ENCODE measurements at regions not wholly inside any gene's neighbourhood (a gene's known extent, or its start where the extent isn't known, plus 50 kb on each side); places are given as distances from the start of the nearest gene placed in this dataset.
"Not testable (repeated sequence)": the region's sequence is repeated elsewhere in the genome, so short reads cannot be mapped to it uniquely, and the experiment has no call there.

GRCh38 chr20:19876828-19877460 lies 118.9 kb downstream of the RIN2 start:
- 71% methylated on average over 5 of the region's 5 CpGs for WGBS (ENCODE audit: low lambda C conversion rate)
- no peak overlapping the region for H3K4me2 ChIP-seq (ENCODE audit: low read depth, low read length)
- no peak for ATAC-seq
- peaks cover 8% of the 10 kb centered on the region; the same call in 1 of the 2 replicates for H3K9me3 ChIP-seq (ENCODE audit: low read length)
- H3K79me2 ChIP-seq (ENCODE audit: insufficient read depth, low read length): no peaks in the 10 kb centered on the region
- intact Hi-C loops (cut with micrococcal nuclease; ENCODE audit: unreplicated experiment) (no loop called here), in situ Hi-C loops (cut with HindIII; ENCODE audit: extremely low pct_ligation_motif_present, low pct_unique_long_range_greater_than_20kb) (no loop called here)
- H3K4me1 ChIP-seq (ENCODE audit: insufficient read depth, low read length): peaks cover 26% of the 10 kb centered on the region
- DNase-seq (ENCODE audit: low spot score): no peak
- no peaks in the 10 kb centered on the region for H3K36me3 ChIP-seq (replicated peaks in 1 of 2; ENCODE audit: control insufficient read depth in 1 of 2, insufficient read depth in 2 of 2, low read length in 2 of 2)
- no peak for FAIRE-seq
- no peak overlapping the region for H2AFZ ChIP-seq (ENCODE audit: low read length)
- TF ChIP-seq MXD1 (CRISPR knock-in tag; IDR thresholded peaks at IDR 0.05): no peak
- TF ChIP-seq ZNF576 (CRISPR knock-in tag; IDR thresholded peaks at IDR 0.05): no peak
- TF ChIP-seq ZSCAN29 (CRISPR knock-in tag; conservative IDR thresholded peaks at IDR 0.05): no peak
- ChIA-PET CTCF (ENCODE audit: low intra/inter-chr PET ratio, low total read pairs) (no interaction called here), POLR2A (no interaction called here)
- H4K20me1 ChIP-seq (ENCODE audit: insufficient read depth, low read length): no peaks in the 10 kb centered on the region
- no peaks in the 10 kb centered on the region for H3K27me3 ChIP-seq (ENCODE audit: control insufficient read depth in 1 of 2, insufficient read depth in 2 of 2, low read length in 2 of 2)
- H3K9ac ChIP-seq (ENCODE audit: insufficient read depth, low read depth, low read length): no peak overlapping the region
- no peak overlapping the region for H3K27ac ChIP-seq (ENCODE audit: extremely low read length, insufficient read depth, low read length)
- BruUV-seq (replicated peaks): no TSS peak
- no peak overlapping the region for H3K4me3 ChIP-seq (replicated peaks in 1 of 3; ENCODE audit: insufficient read depth in 1 of 3, low read depth in 2 of 3, low read length in 3 of 3)

- FAIRE-seq; H2AFZ ChIP-seq (ENCODE audit: low read length); H3K9ac ChIP-seq (ENCODE audit: insufficient read depth, low read depth, low read length); H3K27ac ChIP-seq (ENCODE audit: extremely low read length, insufficient read depth, low read length); BruUV-seq (replicated peaks); DNase-seq (ENCODE audit: low spot score); in situ Hi-C loops (cut with HindIII; ENCODE audit: extremely low pct_ligation_motif_present, low pct_unique_long_range_greater_than_20kb); H3K27me3 ChIP-seq (ENCODE audit: control insufficient read depth in 1 of 2, insufficient read depth in 2 of 2, low read length in 2 of 2); H3K9me3 ChIP-seq (ENCODE audit: low read length); ATAC-seq; H4K20me1 ChIP-seq (ENCODE audit: insufficient read depth, low read length); H3K4me3 ChIP-seq (replicated peaks in 1 of 3; ENCODE audit: insufficient read depth in 1 of 3, low read depth in 2 of 3, low read length in 3 of 3); CTCF ChIA-PET (ENCODE audit: low intra/inter-chr PET ratio, low total read pairs); H3K36me3 ChIP-seq (replicated peaks in 1 of 2; ENCODE audit: control insufficient read depth in 1 of 2, insufficient read depth in 2 of 2, low read length in 2 of 2); H3K79me2 ChIP-seq (ENCODE audit: insufficient read depth, low read length): not testable (repeated sequence)
- POLR2A ChIA-PET: interaction anchor here (0.7 to 1.6 kb wide), 3 partner anchors 21 to 122 kb away, joined by 3 to 5 read pairs (median 4); partner anchors contain the start of gene RIN2
- WGBS (ENCODE audit: low lambda C conversion rate): 85% methylated on average over 4 of the region's 4 CpGs
- intact Hi-C loops (cut with micrococcal nuclease; ENCODE audit: unreplicated experiment): loop anchor here (2.0 kb wide), 1 partner anchor 131 kb away; no protein-coding TSS in a partner anchor
- H3K4me2 ChIP-seq (ENCODE audit: low read depth, low read length): peak overlapping the region; percentile 53
- H3K4me1 ChIP-seq (ENCODE audit: insufficient read depth, low read length): peaks cover 51% of the 10 kb centered on the region
- 0 out of 2 replicates have a peak, but pooled peaks have one; percentile 22 for TF ChIP-seq PHF20 (CRISPR knock-in tag; IDR thresholded peaks at IDR 0.05)
These were observed 121.8 kb downstream of the RIN2 start for GRCh38 chr20:19879874-19880255.

Data from HepG2 (cell line).